Mesothelial cell of epicardium (in vitro differentiated cells): ENCODE measurements at regions not wholly inside any gene's neighbourhood (a gene's known extent, or its start where the extent isn't known, plus 50 kb on each side); places are given as distances from the start of the nearest gene placed in this dataset.

Experiments
- DNase-seq, 2 experiments: peaks; one replicate each; pipeline ENCODE4 v3.0.0; 2021; ENCODE audit warnings: low spot score in 2 of 2; ENCODE audit not compliant: unreplicated experiment in 2 of 2
- H3K27ac Mint-ChIP-seq: 2 replicates; pipeline ENCODE4 v1.8.0; 2021; ENCODE audit warnings: mixed read lengths
- H3K27me3 Mint-ChIP-seq: 2 replicates; pipeline ENCODE4 v1.8.0; 2021; ENCODE audit warnings: low read depth, mixed read lengths
- H3K36me3 Mint-ChIP-seq: 2 replicates; pipeline ENCODE4 v1.8.0; 2021; ENCODE audit warnings: mixed read lengths
- H3K4me1 Mint-ChIP-seq: 2 replicates; pipeline ENCODE4 v1.8.0; 2021; ENCODE audit warnings: mixed read lengths
- H3K4me3 Mint-ChIP-seq: 2 replicates; pipeline ENCODE4 v1.8.0; 2021; ENCODE audit warnings: mild to moderate bottlenecking, moderate library complexity, mixed read lengths
- H3K9me3 Mint-ChIP-seq: 2 replicates; pipeline ENCODE4 v1.8.0; 2021; ENCODE audit warnings: mixed read lengths
- TF ChIP-seq, protein P1 (sequence below): fragments of 200-600 bp; sonication (generic); IDR thresholded peaks from one replicate; pipeline ENCODE4 v1.5.0; 2021; ENCODE audit warnings: antibody characterized with exemption; ENCODE audit not compliant: unreplicated experiment

- TF ChIP-seq, protein P1, sequence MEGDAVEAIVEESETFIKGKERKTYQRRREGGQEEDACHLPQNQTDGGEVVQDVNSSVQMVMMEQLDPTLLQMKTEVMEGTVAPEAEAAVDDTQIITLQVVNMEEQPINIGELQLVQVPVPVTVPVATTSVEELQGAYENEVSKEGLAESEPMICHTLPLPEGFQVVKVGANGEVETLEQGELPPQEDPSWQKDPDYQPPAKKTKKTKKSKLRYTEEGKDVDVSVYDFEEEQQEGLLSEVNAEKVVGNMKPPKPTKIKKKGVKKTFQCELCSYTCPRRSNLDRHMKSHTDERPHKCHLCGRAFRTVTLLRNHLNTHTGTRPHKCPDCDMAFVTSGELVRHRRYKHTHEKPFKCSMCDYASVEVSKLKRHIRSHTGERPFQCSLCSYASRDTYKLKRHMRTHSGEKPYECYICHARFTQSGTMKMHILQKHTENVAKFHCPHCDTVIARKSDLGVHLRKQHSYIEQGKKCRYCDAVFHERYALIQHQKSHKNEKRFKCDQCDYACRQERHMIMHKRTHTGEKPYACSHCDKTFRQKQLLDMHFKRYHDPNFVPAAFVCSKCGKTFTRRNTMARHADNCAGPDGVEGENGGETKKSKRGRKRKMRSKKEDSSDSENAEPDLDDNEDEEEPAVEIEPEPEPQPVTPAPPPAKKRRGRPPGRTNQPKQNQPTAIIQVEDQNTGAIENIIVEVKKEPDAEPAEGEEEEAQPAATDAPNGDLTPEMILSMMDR = no peak
- Mint-ChIP-seq H3K36me3 (no peaks in the 10 kb centered on the region), H3K27ac (no peak overlapping the region), H3K27me3 (peaks cover 6% of the 10 kb centered on the region), H3K4me1 (peaks cover 2% of the 10 kb centered on the region), H3K4me3 (no peak overlapping the region), H3K9me3 (peaks cover 5% of the 10 kb centered on the region)
- DNase-seq = no peak
Observed at GRCh38 chr20:7672571-7672970, 267.7 kb downstream of the HAO1 start.

- DNase-seq = no peak
- Mint-ChIP-seq H3K27ac (no peak overlapping the region), H3K27me3 (peaks cover 6% of the 10 kb centered on the region), H3K36me3 (no peaks in the 10 kb centered on the region), H3K4me3 (no peak overlapping the region), H3K4me1 (peaks cover 2% of the 10 kb centered on the region), H3K9me3 (peaks cover 5% of the 10 kb centered on the region)
- TF ChIP-seq, protein P1 = no peak
Observed at GRCh38 chr20:7673841-7674240, 266.4 kb downstream of the HAO1 start.

DNA sequence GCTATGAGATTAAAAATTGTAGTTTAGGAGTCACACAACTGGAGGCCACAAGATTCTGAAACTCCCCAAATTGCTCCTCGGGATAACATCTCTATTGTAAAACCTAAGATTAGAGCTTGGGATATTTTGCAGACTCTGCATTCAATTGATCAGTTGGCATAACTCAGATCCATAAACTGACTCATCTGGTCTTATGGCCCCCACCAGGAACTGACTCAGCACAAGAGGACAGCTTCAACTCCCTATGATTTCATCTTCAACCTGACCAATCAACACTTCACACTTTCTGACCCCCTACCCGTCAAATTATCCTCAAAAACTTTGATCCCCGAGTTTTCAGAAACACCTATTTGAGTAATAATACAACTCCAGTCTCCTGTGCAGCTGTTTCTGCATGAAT lies 257.3 kb downstream of the HAO1 start:
- Mint-ChIP-seq H3K4me1 (no peaks in the 10 kb centered on the region), H3K27me3 (no peaks in the 10 kb centered on the region), H3K9me3 (no peaks in the 10 kb centered on the region), H3K4me3 (no peak overlapping the region), H3K36me3 (no peaks in the 10 kb centered on the region), H3K27ac (no peak overlapping the region)
- no peak for DNase-seq
- TF ChIP-seq, protein P1 = no peak

- peaks cover 1% of the 10 kb centered on the region for H3K27me3 Mint-ChIP-seq
- H3K36me3 Mint-ChIP-seq = no peaks in the 10 kb centered on the region
- H3K27ac Mint-ChIP-seq = no peak overlapping the region
- peaks cover 12% of the 10 kb centered on the region for H3K9me3 Mint-ChIP-seq
- TF ChIP-seq, protein P1 = no peak
- H3K4me1 Mint-ChIP-seq = peaks cover 4% of the 10 kb centered on the region
- DNase-seq = no peak
- H3K4me3 Mint-ChIP-seq = no peak overlapping the region
Observed at GRCh38 chr20:7687065-7687464, 253.2 kb downstream of the HAO1 start.

DNA sequence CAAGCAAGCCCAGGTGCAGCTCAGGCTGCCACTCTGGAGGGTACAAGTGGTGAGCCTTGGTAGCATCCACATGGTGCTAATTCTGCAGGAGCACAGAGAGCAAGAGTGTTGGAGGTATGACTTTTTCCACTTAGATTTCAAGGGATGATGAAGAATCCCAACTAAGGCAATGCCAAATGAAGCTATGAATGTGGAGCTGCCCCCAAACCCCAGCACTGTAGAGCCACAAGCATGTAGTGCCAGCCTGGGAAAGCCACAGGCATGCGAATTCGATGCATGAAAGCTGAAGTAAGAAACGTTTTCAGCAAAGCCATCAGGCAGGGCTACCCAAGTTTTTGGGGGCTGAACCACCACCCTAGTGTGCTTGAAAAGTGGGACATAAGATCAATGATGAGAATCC lies 251.1 kb downstream of the HAO1 start:
- H3K27ac Mint-ChIP-seq = no peak overlapping the region
- H3K27me3 Mint-ChIP-seq = peaks cover 1% of the 10 kb centered on the region
- H3K9me3 Mint-ChIP-seq = peaks cover 12% of the 10 kb centered on the region
- peaks cover 4% of the 10 kb centered on the region for H3K4me1 Mint-ChIP-seq
- H3K36me3 Mint-ChIP-seq = no peaks in the 10 kb centered on the region
- no peak for DNase-seq
- TF ChIP-seq, protein P1 = no peak
- no peak overlapping the region for H3K4me3 Mint-ChIP-seq

- H3K27ac Mint-ChIP-seq = no peak overlapping the region
- TF ChIP-seq, protein P1 = no peak
- H3K27me3 Mint-ChIP-seq = peaks cover 2% of the 10 kb centered on the region
- H3K36me3 Mint-ChIP-seq = no peaks in the 10 kb centered on the region
- no peak overlapping the region for H3K4me3 Mint-ChIP-seq
- no peak for DNase-seq
- H3K9me3 Mint-ChIP-seq = peaks cover 12% of the 10 kb centered on the region
- peaks cover 8% of the 10 kb centered on the region for H3K4me1 Mint-ChIP-seq
Observed at GRCh38 chr20:7691647-7692269, 248.5 kb downstream of the HAO1 start.
